ENCODE measurements at regions not wholly inside any gene's neighbourhood (a gene's known extent, or its start where the extent isn't known, plus 50 kb on each side); places are given as distances from the start of the nearest gene placed in this dataset.
A peak's percentile ranks its signal among the peaks of the same experiment; 100 is the strongest.

DNA sequence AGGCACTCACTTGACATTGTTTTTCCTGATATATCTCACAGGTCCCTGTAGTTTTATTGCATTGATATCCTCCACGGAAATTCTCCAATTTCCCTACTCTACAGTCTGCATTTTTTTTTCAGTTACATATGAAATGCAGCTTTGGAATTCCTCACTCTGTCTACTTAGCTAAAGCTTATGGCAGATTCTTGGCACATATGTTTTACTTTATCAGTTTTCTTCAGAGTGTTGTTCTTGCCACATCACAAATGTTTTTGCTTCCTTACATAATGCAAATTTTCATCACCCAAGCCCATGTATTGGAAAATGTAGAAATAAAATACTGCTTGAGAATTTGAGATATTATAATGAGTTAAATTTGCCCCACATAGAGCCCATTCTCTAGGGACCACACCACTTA lies 1895.1 kb downstream of the MRPL39 start:
- Histone ChIP-seq H3K27ac (no peak overlapping the region), H3K27me3 (no peaks in the 10 kb centered on the region), H3K4me2 (peak overlapping the region in 6 of 11 experiments; percentile 4 to 42 (median 24); a peak in 9 of 22 replicates), H3K9ac (no peak overlapping the region), H3K9me3 (replicated peaks in 1 of 11) (peaks cover 8 to 13% (median 10%) of the 10 kb centered on the region in 11 experiments; a peak in 18 of 22 replicates), H3K4me3 (no peak overlapping the region), H3K36me3 (no peaks in the 10 kb centered on the region; a peak in 1 of 22 replicates), H4K20me1 (no peaks in the 10 kb centered on the region), H3K4me1 (peaks cover 0 to 10% (median 3%) of the 10 kb centered on the region in 10 experiments; a peak in 8 of 20 replicates)
- TF ChIP-seq Cebpa-rat (IDR thresholded peaks at IDR 0.05), result no peak

GRCh38 chr21:23706431-23706830 lies 1900.8 kb downstream of the MRPL39 start:
- Histone ChIP-seq H4K20me1 (no peaks in the 10 kb centered on the region), H3K9ac (no peak overlapping the region), H3K27me3 (no peaks in the 10 kb centered on the region), H3K9me3 (replicated peaks in 1 of 11) (peaks cover 0 to 13% (median 0%) of the 10 kb centered on the region in 11 experiments; a peak in 6 of 22 replicates), H3K36me3 (no peaks in the 10 kb centered on the region), H3K4me3 (no peak overlapping the region), H3K4me1 (no peaks in the 10 kb centered on the region), H3K27ac (no peak overlapping the region), H3K4me2 (no peak overlapping the region)
- TF ChIP-seq Cebpa-rat (IDR thresholded peaks at IDR 0.05), result no peak

DNA sequence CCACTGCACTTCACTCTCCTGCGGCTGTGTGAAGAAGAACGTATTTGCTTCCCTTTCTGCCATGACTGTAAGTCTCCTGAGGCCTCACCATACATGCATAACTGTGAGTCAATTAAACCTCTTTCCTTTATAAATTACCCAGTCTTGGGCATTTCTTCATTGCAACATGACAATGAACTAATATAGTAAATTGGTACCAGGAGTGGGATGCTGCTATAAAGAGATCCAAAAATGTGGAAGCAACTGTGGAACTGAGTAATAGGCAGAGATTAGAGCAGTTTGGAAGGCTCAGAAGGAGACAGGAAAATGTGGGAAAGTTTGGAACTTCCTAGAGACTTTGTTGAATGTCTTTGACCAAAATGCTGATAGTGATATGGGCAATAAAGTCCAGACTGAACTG lies 1907.9 kb downstream of the MRPL39 start:
- Histone ChIP-seq H3K27me3 (no peaks in the 10 kb centered on the region), H3K9me3 (replicated peaks in 1 of 11) (peaks cover 21 to 41% (median 27%) of the 10 kb centered on the region in 11 experiments), H3K4me3 (no peak overlapping the region), H3K4me1 (peaks cover 0 to 16% (median 5%) of the 10 kb centered on the region in 10 experiments; a peak in 9 of 20 replicates), H3K4me2 (no peak overlapping the region), H3K36me3 (no peaks in the 10 kb centered on the region; a peak in 1 of 22 replicates), H3K27ac (no peak overlapping the region), H4K20me1 (no peaks in the 10 kb centered on the region), H3K9ac (no peak overlapping the region)
- TF ChIP-seq Cebpa-rat (IDR thresholded peaks at IDR 0.05), result no peak

GRCh38 chr21:23698619-23699018 lies 1908.7 kb downstream of the MRPL39 start:
- Histone ChIP-seq H3K4me3 (no peak overlapping the region), H3K27me3 (no peaks in the 10 kb centered on the region), H4K20me1 (no peaks in the 10 kb centered on the region), H3K36me3 (no peaks in the 10 kb centered on the region; a peak in 1 of 22 replicates), H3K9ac (no peak overlapping the region), H3K4me1 (peaks cover 0 to 16% (median 5%) of the 10 kb centered on the region in 10 experiments; a peak in 9 of 20 replicates), H3K27ac (no peak overlapping the region), H3K9me3 (replicated peaks in 1 of 11) (peaks cover 21 to 39% (median 27%) of the 10 kb centered on the region in 11 experiments), H3K4me2 (no peak overlapping the region)
- TF ChIP-seq Cebpa-rat (IDR thresholded peaks at IDR 0.05), result no peak

- Histone ChIP-seq H3K27ac (no peak overlapping the region), H3K9me3 (replicated peaks in 1 of 11) (peaks cover 16 to 20% (median 19%) of the 10 kb centered on the region in 11 experiments), H3K4me2 (peak overlapping the region in 5 of 11 experiments; percentile 2 to 48 (median 35); a peak in 9 of 22 replicates), H3K4me3 (no peak overlapping the region), H4K20me1 (no peaks in the 10 kb centered on the region), H3K36me3 (no peaks in the 10 kb centered on the region; a peak in 1 of 22 replicates), H3K4me1 (peaks cover 0 to 16% (median 5%) of the 10 kb centered on the region in 10 experiments; a peak in 9 of 20 replicates), H3K9ac (no peak overlapping the region), H3K27me3 (no peaks in the 10 kb centered on the region)
- TF ChIP-seq Cebpa-rat (IDR thresholded peaks at IDR 0.05), result no peak
Observed at GRCh38 chr21:23695443-23695842, 1911.8 kb downstream of the MRPL39 start.

DNA sequence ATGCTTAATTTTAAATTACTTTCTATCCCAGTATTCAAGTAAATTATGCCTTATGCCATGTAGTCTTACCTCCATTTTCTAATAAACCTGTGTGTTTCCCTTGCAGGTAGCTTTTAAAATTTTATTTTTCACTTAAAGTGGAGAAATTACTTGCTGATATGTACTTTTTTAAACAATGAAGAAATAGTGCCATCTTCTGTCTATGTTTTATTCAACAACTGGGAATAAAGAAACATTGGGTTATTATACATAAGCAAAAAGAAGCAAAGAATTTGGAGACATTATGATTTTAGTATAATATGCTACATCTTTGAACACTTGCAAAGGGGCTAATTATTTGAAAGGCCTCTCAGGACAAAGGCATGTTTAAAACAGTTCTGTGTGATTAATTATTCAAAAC lies 1912.9 kb downstream of the MRPL39 start:
- H4K20me1 ChIP-seq, result no peaks in the 10 kb centered on the region
- peaks cover 0 to 16% (median 5%) of the 10 kb centered on the region in 10 experiments; a peak in 9 of 20 replicates for H3K4me1 ChIP-seq
- TF ChIP-seq Cebpa-rat (IDR thresholded peaks at IDR 0.05), result no peak
- H3K27me3 ChIP-seq, result no peaks in the 10 kb centered on the region
- peaks cover 6 to 10% (median 9%) of the 10 kb centered on the region in 11 experiments for H3K9me3 ChIP-seq (replicated peaks in 1 of 11)
- no peak overlapping the region for H3K4me2 ChIP-seq
- no peak overlapping the region for H3K27ac ChIP-seq
- no peak overlapping the region for H3K4me3 ChIP-seq
- H3K36me3 ChIP-seq, result no peaks in the 10 kb centered on the region
- H3K9ac ChIP-seq, result no peak overlapping the region

GRCh38 chr21:23690316-23690715 lies 1917.0 kb downstream of the MRPL39 start:
- Histone ChIP-seq H3K4me3 (no peak overlapping the region), H3K4me1 (peaks cover 0 to 9% (median under 1%) of the 10 kb centered on the region in 10 experiments; a peak in 8 of 20 replicates), H3K4me2 (no peak overlapping the region), H3K27ac (no peak overlapping the region), H3K36me3 (no peaks in the 10 kb centered on the region), H3K9me3 (replicated peaks in 1 of 11) (no peaks in the 10 kb centered on the region; a peak in 1 of 22 replicates), H3K27me3 (no peaks in the 10 kb centered on the region), H4K20me1 (no peaks in the 10 kb centered on the region), H3K9ac (no peak overlapping the region)
- TF ChIP-seq Cebpa-rat (IDR thresholded peaks at IDR 0.05), result no peak

DNA sequence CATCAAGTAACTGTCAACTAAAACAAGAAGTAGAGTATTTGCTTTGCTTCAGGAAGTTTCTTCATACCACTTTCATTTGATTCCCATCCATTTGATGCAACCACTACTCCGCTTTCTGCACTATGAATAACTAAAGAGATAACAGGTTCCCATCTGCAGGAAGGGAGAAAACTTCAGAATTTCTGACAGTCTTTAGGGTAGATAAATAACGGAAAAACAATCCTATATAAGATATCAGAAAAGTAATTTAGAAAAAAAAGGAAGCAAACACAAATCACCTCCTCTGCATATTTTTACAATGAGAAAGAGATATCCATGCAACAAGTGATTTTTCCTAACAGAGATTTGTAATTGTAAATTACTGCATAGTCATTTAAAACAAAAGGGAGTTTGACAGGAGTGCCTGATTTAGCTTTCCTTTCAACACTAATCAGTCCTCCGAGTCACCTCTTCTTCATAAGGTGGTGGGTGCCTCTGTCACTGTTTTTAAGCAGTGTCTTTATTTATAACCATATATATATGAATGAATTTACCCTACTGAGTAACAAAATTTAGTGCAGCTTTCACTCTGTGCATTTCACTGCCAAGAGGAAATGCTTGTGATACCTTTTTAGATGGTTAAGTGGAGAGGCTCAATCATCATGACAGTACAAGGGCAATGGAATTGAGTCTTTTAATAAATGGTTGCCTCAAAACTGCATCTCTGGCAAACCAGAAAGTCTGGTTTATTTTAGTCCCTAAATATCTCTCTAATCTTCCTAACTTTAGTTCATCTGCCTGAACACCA lies 1920.4 kb downstream of the MRPL39 start:
- Histone ChIP-seq H3K27me3 (no peaks in the 10 kb centered on the region), H3K36me3 (no peaks in the 10 kb centered on the region), H3K9ac (no peak overlapping the region), H4K20me1 (no peaks in the 10 kb centered on the region), H3K4me2 (no peak overlapping the region), H3K4me3 (no peak overlapping the region), H3K9me3 (replicated peaks in 1 of 11) (no peaks in the 10 kb centered on the region; a peak in 1 of 22 replicates), H3K27ac (no peak overlapping the region), H3K4me1 (no peaks in the 10 kb centered on the region)
- TF ChIP-seq Cebpa-rat (IDR thresholded peaks at IDR 0.05), result no peak

- no peak for TF ChIP-seq Cebpa-rat (IDR thresholded peaks at IDR 0.05)
- no peak overlapping the region for H3K9ac ChIP-seq
- no peaks in the 10 kb centered on the region for H3K27me3 ChIP-seq
- no peaks in the 10 kb centered on the region; a peak in 1 of 22 replicates for H3K9me3 ChIP-seq (replicated peaks in 1 of 11)
- H3K4me3 ChIP-seq, result no peak overlapping the region
- no peak overlapping the region for H3K27ac ChIP-seq
- no peaks in the 10 kb centered on the region for H3K4me1 ChIP-seq
- no peaks in the 10 kb centered on the region for H3K36me3 ChIP-seq
- no peaks in the 10 kb centered on the region for H4K20me1 ChIP-seq
- no peak overlapping the region for H3K4me2 ChIP-seq
Observed at GRCh38 chr21:23684431-23684830, 1922.8 kb downstream of the MRPL39 start.

All from BLaER1 treated with 17β-estradiol and CSF1 and Interleukin-3, amounts not matched to agents 10 nM and 100 nM (cell line).